ENCODE measurements at regions not wholly inside any gene's neighbourhood (a gene's known extent, or its start where the extent isn't known, plus 50 kb on each side); places are given as distances from the start of the nearest gene placed in this dataset.

- TF ChIP-seq POLR2AphosphoS5 (IDR thresholded peaks at IDR 0.05; ENCODE audit: low read depth, low read length) = no peak
- TF ChIP-seq REST (IDR thresholded peaks at IDR 0.05; ENCODE audit: insufficient read depth in 1 of 2, low read depth in 2 of 2, low read length in 1 of 2) = no peak
- intact Hi-C loops (cut with micrococcal nuclease; ENCODE audit: unreplicated experiment) = loop anchor here (10.0 kb wide), 1 partner anchor 91 kb away; no protein-coding TSS in a partner anchor
Observed at GRCh38 chr10:28434063-28434462, 98.9 kb upstream of the WAC start.

GRCh38 chr10:28442403-28442802 is 90.5 kb upstream of the WAC start:
- DNase-seq (ENCODE audit: low read depth, low spot score) (no peak), ATAC-seq (no peak)
- H3K27ac ChIP-seq (ENCODE audit: low read length) = no peak overlapping the region
- no peaks in the 10 kb centered on the region for H3K4me1 ChIP-seq (ENCODE audit: control insufficient read depth, insufficient read depth, low read length)
- TF ChIP-seq TCF7L2 (IDR thresholded peaks at IDR 0.05; ENCODE audit: low read depth, low read length) (no peak), POLR2AphosphoS5 (IDR thresholded peaks at IDR 0.05; ENCODE audit: low read depth, low read length) (no peak), CTCF (IDR thresholded peaks at IDR 0.05) (no peak), REST (IDR thresholded peaks at IDR 0.05; ENCODE audit: insufficient read depth in 1 of 2, low read depth in 2 of 2, low read length in 1 of 2) (no peak), SIN3A (IDR thresholded peaks at IDR 0.05; ENCODE audit: borderline replicate concordance, insufficient read depth, low read depth, low read length) (no peak)
- peaks cover 2% of the 10 kb centered on the region; the same call in 1 of the 2 replicates for H3K27me3 ChIP-seq (ENCODE audit: control insufficient read depth, insufficient read depth, low read length)
- intact Hi-C loops (cut with micrococcal nuclease; ENCODE audit: unreplicated experiment) = no loop called here
- no peaks in the 10 kb centered on the region for H3K9me3 ChIP-seq (ENCODE audit: control insufficient read depth, insufficient read depth, low read depth, low read length)
- H3K36me3 ChIP-seq (ENCODE audit: control insufficient read depth, insufficient read depth, low read length) = no peaks in the 10 kb centered on the region
- in situ Hi-C loops (cut with HindIII; ENCODE audit: low pct_unique_long_range_greater_than_20kb, low sequenced_read_pairs) = no loop called here
- no TSS peak for BruUV-seq (replicated peaks)
- CTCF ChIA-PET = no interaction called here
- H3K4me3 ChIP-seq (ENCODE audit: low read depth in 2 of 2, low read length in 2 of 2) = no peak overlapping the region
- POLR2A ChIA-PET = no interaction called here

More at GRCh38 chr10:28434063-28434462, 98.9 kb upstream of the WAC start:
- H3K9me3 ChIP-seq (ENCODE audit: control insufficient read depth, insufficient read depth, low read depth, low read length) = no peaks in the 10 kb centered on the region
- H3K27ac ChIP-seq (ENCODE audit: low read length) = no peak overlapping the region
- no peak for DNase-seq (ENCODE audit: low read depth, low spot score)
- no TSS peak for BruUV-seq (replicated peaks)
- no peaks in the 10 kb centered on the region for H3K4me1 ChIP-seq (ENCODE audit: control insufficient read depth, insufficient read depth, low read length)
- ATAC-seq = no peak
- H3K27me3 ChIP-seq (ENCODE audit: control insufficient read depth, insufficient read depth, low read length) = no peaks in the 10 kb centered on the region
- H3K36me3 ChIP-seq (ENCODE audit: control insufficient read depth, insufficient read depth, low read length) = no peaks in the 10 kb centered on the region
- ChIA-PET POLR2A (no interaction called here), CTCF (no interaction called here)
- no peak overlapping the region for H3K4me3 ChIP-seq (ENCODE audit: low read depth in 2 of 2, low read length in 2 of 2)
- in situ Hi-C loops (cut with HindIII; ENCODE audit: low pct_unique_long_range_greater_than_20kb, low sequenced_read_pairs) = no loop called here

All from Panc1 (cell line).